ENCODE measurements at regions not wholly inside any gene's neighbourhood (a gene's known extent, or its start where the extent isn't known, plus 50 kb on each side); places are given as distances from the start of the nearest gene placed in this dataset.

GRCh38 chr7:10284001-10284400, 689.7 kb upstream of the PHF14 start:
- no peak overlapping the region for H3K4me3 ChIP-seq (ENCODE audit: low read depth, low read length)
- in situ Hi-C loops (cut with HindIII; ENCODE audit: low sequenced_read_pairs), result no loop called here
- no peak for DNase-seq (ENCODE audit: low read depth)
- TF ChIP-seq CTCF (IDR thresholded peaks at IDR 0.05; ENCODE audit: low read depth, low read length, missing control alignments), result no peak

- in situ Hi-C loops (cut with HindIII; ENCODE audit: low sequenced_read_pairs), result no loop called here
These were observed 674.3 kb upstream of the PHF14 start for GRCh38 chr7:10299384-10299783.

GRCh38 chr7:10300577-10300976, 673.1 kb upstream of the PHF14 start:
- TF ChIP-seq CTCF (IDR thresholded peaks at IDR 0.05; ENCODE audit: low read depth, low read length, missing control alignments), result no peak
- DNase-seq (ENCODE audit: low read depth), result no peak
- in situ Hi-C loops (cut with HindIII; ENCODE audit: low sequenced_read_pairs), result no loop called here
- no peak overlapping the region for H3K4me3 ChIP-seq (ENCODE audit: low read depth, low read length)

More at GRCh38 chr7:10299384-10299783, 674.3 kb upstream of the PHF14 start:
- no peak for DNase-seq (ENCODE audit: low read depth)
- TF ChIP-seq CTCF (IDR thresholded peaks at IDR 0.05; ENCODE audit: low read depth, low read length, missing control alignments), result no peak
- H3K4me3 ChIP-seq (ENCODE audit: low read depth, low read length), result no peak overlapping the region

- in situ Hi-C loops (cut with HindIII; ENCODE audit: low sequenced_read_pairs), result no loop called here
- no peak overlapping the region for H3K4me3 ChIP-seq (ENCODE audit: low read depth, low read length)
- no peak for DNase-seq (ENCODE audit: low read depth)
- TF ChIP-seq CTCF (IDR thresholded peaks at IDR 0.05; ENCODE audit: low read depth, low read length, missing control alignments), result no peak
These were observed 665.4 kb upstream of the PHF14 start for GRCh38 chr7:10308276-10308675.

- TF ChIP-seq CTCF (IDR thresholded peaks at IDR 0.05; ENCODE audit: low read depth, low read length, missing control alignments), result no peak
- no peak for DNase-seq (ENCODE audit: low read depth)
- in situ Hi-C loops (cut with HindIII; ENCODE audit: low sequenced_read_pairs), result no loop called here
- H3K4me3 ChIP-seq (ENCODE audit: low read depth, low read length), result no peak overlapping the region
These were observed 660.7 kb upstream of the PHF14 start for GRCh38 chr7:10312942-10313341.

- no peak for TF ChIP-seq CTCF (IDR thresholded peaks at IDR 0.05; ENCODE audit: low read depth, low read length, missing control alignments)
- no peak for DNase-seq (ENCODE audit: low read depth)
- in situ Hi-C loops (cut with HindIII; ENCODE audit: low sequenced_read_pairs), result no loop called here
- H3K4me3 ChIP-seq (ENCODE audit: low read depth, low read length), result no peak overlapping the region
These were observed 657.8 kb upstream of the PHF14 start for GRCh38 chr7:10315881-10316280.

GRCh38 chr7:10316488-10316887, 657.2 kb upstream of the PHF14 start:
- no peak for DNase-seq (ENCODE audit: low read depth)
- in situ Hi-C loops (cut with HindIII; ENCODE audit: low sequenced_read_pairs), result no loop called here
- H3K4me3 ChIP-seq (ENCODE audit: low read depth, low read length), result no peak overlapping the region
- TF ChIP-seq CTCF (IDR thresholded peaks at IDR 0.05; ENCODE audit: low read depth, low read length, missing control alignments), result no peak

Data from astrocyte of the cerebellum (primary cell).